ENCODE measurements at regions not wholly inside any gene's neighbourhood (a gene's known extent, or its start where the extent isn't known, plus 50 kb on each side); places are given as distances from the start of the nearest gene placed in this dataset.

- TF ChIP-seq, protein P1, sequence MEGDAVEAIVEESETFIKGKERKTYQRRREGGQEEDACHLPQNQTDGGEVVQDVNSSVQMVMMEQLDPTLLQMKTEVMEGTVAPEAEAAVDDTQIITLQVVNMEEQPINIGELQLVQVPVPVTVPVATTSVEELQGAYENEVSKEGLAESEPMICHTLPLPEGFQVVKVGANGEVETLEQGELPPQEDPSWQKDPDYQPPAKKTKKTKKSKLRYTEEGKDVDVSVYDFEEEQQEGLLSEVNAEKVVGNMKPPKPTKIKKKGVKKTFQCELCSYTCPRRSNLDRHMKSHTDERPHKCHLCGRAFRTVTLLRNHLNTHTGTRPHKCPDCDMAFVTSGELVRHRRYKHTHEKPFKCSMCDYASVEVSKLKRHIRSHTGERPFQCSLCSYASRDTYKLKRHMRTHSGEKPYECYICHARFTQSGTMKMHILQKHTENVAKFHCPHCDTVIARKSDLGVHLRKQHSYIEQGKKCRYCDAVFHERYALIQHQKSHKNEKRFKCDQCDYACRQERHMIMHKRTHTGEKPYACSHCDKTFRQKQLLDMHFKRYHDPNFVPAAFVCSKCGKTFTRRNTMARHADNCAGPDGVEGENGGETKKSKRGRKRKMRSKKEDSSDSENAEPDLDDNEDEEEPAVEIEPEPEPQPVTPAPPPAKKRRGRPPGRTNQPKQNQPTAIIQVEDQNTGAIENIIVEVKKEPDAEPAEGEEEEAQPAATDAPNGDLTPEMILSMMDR (conservative IDR thresholded peaks at IDR 0.05; ENCODE audit: low read length): no peak
- no peak for TF ChIP-seq EZH2phosphoT487 (IDR thresholded peaks at IDR 0.05; ENCODE audit: borderline replicate concordance)
These were observed 995.3 kb downstream of the OTOL1 start for GRCh38 chr3:162491952-162492351.

Data from Loucy (cell line).